PC-9 (cell line): ENCODE measurements at regions not wholly inside any gene's neighbourhood (a gene's known extent, or its start where the extent isn't known, plus 50 kb on each side); places are given as distances from the start of the nearest gene placed in this dataset.

Source experiments
- CTCF ChIP-seq: fragments of 200-600 bp; sonication (generic); conservative IDR thresholded peaks from 2 replicates; pipeline ENCODE4 v1.6.1; 2017; ENCODE audit warnings: mixed run types, antibody characterized with exemption, mild to moderate bottlenecking, moderate library complexity
- EZH2 ChIP-seq: fragments of 200-600 bp; sonication (generic); IDR thresholded peaks from 2 replicates; pipeline ENCODE4 v1.8.0; 2017; ENCODE audit warnings: antibody characterized with exemption, low read depth

- no peak for TF ChIP-seq CTCF
- TF ChIP-seq EZH2, result no peak
These were observed 373.3 kb upstream of the MKI67 start for GRCh38 chr10:128499486-128499885.
